HUDEP-2 (cell line): ENCODE measurements at regions not wholly inside any gene's neighbourhood (a gene's known extent, or its start where the extent isn't known, plus 50 kb on each side); places are given as distances from the start of the nearest gene placed in this dataset.

Experiments used
- DNase-seq, 76 experiments: peaks; one replicate each; lab custom pipeline; 2025; ENCODE audit not compliant: unreplicated experiment in 76 of 76; lab: John Stamatoyannopoulos, UW

DNA sequence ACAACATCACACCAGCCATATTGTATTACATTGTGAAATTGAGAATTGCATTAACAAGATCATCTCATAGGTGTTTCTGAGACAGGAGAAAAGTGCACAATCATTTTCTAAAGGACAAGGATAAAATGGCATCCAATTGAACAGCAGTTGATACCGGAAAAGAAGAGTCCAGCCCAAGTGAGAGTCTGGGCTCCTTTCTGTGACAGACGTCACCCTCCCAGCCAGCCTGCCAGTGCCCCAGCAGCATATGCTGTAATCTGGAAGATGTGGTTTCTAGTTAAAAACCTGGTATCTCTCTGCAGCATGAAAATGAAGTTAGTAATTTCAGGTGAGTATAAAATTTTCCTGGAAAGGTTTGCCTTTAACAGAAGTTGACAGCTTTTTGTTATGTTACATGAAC is 1531.7 kb upstream of the PIK3C3 start:
- DNase-seq = no peak

DNA sequence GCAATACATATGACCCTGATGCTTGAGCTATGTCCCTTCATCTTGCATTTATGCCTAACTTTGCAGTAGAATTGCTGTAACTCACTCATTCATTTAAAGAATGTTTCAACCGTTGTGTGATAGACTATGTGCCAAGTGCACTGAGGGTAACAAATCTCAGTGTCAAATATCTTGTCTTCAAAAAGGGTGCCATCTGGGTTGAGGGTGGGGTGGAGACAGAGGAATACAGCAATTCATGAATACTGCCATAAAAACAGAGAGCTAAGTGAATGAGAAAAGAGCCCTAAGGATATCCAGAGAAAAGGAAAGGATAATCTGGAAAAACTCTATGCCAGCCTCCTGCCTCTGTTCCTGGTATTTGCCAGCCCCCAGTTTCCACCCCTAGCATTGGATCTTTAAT is 1534.4 kb upstream of the PIK3C3 start:
- DNase-seq = no peak

DNA sequence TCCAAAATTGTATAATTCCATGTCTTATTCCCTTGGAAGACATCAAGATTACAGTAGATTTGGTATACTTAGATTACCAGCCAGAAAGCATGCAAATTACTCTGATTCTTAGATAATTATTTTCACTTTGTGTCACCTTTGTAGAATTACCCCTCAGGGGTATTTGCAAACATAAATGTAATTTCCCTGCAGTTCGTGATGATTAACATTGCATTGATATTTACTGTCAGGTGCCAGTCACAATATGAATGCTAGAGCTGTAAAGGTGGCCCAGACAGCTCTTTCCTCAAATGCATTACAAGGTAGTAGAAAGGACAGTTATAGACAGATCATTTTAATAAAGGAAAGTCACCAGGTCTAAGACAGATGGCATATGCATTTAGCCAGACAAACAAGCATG is 1537.5 kb upstream of the PIK3C3 start:
- no peak for DNase-seq

DNA sequence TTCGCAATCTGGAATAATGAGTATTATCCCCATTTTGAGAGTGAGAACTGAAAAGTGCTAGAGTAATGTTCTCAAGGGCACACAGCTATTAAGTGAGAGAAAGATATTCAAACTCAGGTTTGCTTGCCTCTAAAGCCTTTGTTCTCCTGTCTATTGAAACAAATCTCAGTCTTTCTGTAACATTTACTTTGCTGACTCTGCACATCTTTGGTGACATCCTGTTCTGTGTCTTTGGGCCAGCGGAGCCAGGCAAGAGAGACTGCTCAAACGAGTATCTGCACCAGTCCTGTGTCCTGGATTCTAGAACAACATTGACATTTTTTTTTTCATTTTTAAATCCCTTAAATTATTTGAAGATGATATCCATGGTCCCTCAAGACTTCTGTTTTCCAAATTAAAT is 1539.2 kb upstream of the PIK3C3 start:
- no peak for DNase-seq

DNA sequence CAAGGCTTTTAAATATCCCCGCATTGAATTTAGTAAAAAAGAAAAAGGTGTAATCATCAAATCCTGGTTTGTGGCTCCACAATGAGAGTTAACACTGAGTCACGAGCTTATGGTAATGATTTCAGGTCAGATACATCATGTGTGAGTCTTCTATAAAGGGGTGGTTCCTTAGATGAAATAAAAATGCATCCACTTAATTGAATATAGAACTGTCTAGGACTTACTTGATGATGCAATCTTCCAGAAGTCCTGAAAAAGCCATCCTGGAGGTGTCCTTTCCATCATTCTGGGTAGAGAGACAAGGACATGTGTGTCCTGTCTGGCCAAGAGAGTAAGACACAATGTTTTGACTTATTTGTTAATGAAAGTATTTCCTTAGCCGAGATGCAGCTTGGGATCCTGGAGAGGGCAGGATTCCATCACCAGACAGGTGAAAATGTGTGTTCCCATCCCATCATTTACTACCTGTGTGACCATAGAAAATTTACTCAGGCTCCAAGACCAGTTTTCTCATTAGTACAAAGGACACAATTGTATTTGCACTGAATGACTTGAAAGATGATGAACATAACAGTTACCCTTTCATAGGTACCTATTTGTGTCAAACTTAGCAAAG is 1539.8 kb upstream of the PIK3C3 start:
- no peak for DNase-seq

DNA sequence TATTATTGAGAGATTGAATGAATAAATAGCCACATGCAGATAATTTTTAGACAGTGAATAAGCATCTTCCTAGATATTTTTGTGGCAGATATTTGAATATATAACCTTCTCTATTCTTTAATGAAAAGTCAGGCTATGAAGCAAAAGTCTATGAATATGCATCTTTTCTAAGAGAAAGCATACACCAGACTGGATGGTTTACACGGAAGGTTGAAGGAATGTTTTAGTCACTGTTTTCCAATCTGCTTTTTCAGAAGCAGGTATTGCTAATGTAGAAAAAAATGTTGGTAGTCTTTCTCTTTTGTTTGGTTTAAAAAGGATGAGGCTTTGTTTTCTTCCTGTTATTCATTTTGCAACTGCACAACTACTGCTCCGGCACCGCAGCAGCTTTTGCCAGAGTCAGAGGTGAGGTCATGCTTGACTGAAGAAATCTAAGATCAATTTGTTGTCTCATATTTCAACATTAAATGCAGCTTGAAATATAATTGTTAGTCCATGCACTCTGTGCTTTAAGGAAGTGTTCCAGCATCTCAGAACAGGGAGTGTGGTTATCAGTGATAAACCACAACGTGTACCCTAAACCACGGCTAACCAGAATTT is 1540.8 kb upstream of the PIK3C3 start:
- no peak for DNase-seq

DNA sequence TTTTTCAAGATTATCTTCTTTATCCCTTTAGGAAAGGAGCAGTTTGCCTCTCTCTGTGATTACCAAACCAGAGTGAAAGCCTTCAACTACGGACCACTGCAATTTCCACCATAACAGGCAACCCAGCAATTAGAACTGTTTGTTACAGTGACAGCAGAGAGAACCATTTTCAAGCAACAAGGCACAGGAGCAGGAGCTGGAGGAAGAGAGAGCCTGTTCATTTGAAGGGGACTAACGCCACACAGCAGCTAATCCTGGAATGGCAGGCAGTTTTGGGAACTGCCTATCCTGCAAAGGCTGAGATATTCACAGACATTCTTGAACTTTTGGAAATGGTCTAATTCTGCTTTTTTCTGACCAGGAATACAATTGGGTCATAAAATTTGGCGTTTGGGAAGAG is 1541.9 kb upstream of the PIK3C3 start:
- no peak for DNase-seq

DNA sequence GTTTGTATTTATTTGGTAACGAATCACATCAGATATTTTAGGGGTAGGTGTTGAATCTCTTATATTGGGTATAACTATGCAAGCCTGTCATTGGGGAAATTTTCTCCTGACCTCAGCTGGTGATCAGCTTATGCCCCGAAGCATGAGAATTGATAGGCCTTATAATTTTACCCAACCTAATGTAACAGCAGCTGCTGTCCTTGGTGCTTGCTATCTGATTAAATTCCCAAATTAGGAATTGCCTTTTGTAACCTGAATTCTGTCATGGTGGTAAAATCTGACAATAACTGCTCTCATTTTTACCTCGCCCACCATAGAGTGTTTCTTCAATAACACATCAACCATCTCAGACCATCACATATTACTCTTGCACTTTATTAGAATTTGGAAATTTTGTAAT is 1542.6 kb upstream of the PIK3C3 start:
- no peak for DNase-seq

DNA sequence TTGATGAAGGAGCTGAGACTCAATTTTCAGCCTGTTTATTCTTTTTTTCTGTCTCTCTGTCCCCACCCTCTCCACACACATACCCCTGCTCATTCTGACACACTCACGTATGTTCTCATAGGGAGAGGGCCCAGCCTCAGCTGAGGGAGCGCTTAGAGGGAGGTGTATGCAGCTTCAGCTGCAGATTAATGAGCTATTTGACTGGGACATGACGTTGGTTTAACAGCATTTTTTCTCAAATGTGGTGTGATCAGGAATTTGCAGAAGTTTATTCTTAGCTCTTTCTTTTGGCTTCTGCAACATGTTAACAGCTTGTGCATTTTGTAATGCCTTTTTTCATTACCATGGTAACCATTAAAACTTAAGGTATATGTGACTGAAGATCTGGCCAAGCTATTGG is 1547.1 kb upstream of the PIK3C3 start:
- no peak for DNase-seq

DNA sequence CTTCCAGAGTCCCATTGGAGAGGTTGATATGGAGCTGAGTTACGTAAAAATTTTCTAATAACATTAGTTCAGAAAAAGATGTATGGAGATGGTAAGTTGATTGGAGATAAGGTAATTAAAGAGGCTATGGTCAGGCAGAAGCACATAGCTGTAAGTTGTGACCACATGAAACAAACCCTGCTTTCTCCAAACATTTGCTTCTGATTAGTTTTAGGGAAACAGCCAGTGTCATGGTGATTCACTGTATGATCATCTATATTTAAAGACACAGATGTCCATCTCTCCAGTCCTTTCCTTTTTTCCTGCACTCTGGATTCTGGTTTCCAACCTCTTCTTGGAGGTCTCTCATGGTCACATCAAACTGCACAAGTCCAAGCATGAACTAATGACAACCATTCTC is 1550.8 kb upstream of the PIK3C3 start:
- no peak for DNase-seq

DNA sequence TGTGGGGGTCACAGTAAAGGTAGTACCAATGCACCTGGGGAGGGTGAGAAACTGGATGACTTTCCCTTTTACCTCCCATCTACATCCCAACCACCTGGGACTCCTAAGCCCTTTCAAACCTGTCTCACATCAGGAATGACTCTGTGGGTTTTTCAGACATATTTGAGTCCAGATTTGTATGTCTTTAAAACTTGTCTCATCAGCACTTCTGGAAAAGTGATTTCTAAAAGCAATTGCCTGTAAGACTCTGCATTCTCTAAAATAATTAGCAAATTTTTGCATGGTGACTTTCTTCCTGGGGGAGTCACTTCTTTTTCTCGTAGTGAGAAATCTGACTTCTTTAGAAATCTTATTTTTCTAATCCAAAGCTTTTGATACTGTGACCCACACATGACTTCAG is 1553.0 kb upstream of the PIK3C3 start:
- DNase-seq = no peak

DNA sequence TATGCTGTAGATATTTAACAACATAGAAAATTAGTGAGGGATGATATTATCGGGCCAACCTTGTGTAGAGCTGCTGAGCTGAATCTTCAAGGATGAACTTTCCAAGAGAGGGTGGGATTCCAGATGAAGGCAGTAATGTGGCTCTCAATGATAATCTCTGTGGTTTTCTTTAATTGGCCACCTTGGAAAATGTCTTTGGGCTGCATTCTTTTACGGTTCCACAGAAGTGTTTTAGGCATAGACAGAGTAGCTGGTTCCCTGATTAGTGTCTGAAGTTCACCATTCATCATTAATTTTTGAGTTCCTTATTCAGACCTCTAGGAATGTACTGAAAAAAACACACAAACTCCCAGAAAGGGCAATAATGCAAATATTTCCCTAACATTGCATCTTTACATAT is 1566.9 kb upstream of the PIK3C3 start:
- DNase-seq = no peak

DNA sequence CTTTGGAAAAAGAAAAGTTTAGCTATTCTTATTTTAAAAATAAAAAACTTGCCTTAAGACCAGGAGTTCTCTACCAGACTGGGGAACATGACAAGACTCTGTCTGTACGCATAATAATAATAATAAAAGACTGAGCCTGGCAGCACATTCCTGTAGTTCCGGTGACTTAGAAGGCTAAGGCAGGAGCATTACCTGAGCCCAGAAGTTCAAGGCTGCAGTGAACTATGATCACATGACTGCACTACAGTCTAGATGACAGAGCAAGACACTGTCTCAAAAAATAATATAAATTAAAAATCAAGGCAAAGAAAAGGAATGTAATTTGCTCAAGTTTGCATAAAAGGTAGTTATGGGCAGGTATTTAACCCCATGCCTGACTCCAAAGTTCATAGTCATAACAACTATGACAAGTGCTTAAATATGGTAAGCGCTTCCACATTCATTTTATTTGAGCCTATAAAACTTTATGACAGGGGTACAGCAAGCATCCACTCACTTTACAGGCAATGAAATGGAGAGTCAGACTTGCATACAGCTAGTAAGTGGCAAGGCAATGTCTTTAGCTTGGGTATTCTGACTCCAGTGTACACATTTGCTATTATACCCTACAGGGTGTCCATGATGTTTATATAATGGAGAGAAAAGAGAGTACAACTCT is 1567.8 kb upstream of the PIK3C3 start:
- no peak for DNase-seq

DNA sequence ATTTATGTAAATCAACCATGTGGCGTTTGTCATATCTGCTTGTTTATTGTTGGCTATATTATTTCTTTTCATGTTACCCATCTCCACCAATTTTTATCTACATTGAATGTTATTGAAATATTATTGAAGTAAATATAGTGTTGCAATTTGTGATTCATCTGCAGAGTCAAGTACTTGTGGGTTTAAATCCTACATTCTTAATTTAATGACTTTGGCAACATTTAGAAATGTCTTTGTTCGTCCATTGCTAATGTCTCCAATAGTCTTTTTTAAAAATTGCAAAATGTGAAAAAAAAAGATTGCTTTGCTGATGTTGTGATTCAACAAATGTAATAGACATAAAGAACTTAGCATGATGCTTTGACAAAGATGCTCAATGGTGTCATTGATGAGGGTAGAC is 1572.8 kb upstream of the PIK3C3 start:
- DNase-seq = no peak

DNA sequence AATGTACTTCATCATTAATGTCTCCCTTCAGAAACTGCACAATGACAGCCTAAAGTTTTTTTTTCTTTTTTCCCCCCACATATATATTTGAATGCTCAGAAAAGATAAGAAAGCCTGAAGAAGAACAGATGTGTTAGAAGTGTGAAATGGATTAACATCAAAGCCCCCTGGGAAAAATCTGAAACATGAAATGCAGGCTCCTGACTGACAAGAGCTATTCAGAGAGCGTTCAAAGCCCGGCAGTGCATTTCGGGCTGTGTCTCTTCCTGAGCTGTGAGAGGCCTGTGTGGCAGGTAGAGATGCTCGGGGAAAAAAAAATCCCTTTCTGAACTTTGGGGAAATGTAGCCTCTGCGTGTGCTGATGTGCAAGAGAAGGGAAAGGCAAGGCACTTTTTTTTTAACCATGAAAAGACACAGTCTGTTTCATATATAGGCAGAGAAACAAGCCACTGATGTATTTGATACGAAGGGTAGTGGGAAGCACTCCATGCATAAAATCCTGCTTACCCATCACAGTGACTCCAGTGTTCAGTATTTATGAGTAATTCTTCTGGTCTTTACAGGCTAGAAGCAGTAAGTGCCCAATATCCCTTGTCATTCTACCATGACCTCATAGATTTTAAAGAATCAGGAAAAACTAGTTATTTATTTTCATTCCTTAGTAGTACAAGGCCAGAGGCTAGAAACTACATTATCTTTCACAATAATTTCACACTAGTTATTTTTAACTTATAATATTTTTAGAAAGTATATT is 1574.2 kb upstream of the PIK3C3 start:
- DNase-seq = no peak

DNA sequence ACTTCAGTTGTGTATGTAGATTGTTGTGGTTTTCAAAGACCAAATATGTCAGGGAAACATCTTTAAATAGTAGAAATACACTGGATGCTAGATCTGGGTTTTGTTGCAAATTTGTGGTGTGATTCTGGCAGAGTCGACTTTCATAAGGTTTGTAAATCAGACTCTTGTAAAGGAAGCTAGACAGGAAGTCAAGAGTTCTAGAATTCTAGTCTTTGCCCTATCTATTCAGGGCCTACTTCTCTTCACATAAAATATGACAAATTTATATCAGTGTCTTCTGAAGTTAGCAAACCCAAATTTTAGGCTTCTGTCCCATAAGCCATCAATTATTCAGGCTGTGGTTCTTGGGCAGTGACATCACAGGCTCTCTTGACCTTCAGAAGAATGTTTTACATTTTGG is 1579.2 kb upstream of the PIK3C3 start:
- DNase-seq = no peak

DNA sequence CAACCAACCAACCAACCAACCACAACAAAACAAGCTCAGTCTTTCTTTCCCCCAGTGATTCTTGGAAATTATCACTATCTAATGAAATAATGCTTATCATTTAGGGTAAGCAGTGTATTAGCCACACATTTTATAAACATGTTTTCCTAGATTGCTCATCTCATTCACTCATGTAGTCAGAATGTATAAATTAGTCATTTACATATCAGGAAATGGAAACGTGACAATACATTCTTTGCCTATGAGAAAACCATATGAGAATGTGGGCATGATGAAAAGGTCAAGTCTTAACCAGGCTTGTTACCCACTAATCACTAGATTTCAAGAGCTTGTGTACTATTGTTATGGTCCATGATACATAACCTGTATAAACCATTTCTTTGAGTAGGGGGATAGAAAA is 1583.4 kb upstream of the PIK3C3 start:
- no peak for DNase-seq

DNA sequence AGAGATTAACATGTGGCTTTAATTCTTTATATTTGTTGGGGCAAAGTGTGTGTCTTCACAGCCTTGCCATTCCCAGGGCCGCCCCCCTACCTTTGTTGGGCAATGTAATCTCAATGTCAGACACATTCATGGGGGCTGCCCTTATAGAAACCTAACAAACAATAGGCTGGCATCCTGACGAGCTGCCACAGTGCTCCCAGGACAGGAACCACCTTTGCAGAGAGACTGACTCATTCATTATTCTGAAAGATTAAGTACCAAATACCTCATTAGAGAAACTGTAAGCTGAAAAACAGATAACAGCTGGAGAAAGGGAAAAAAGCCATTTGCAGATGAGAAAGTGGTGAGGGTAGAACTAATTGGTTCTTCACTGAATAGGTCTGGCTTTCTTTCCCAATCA is 1587.5 kb upstream of the PIK3C3 start:
- no peak for DNase-seq

DNA sequence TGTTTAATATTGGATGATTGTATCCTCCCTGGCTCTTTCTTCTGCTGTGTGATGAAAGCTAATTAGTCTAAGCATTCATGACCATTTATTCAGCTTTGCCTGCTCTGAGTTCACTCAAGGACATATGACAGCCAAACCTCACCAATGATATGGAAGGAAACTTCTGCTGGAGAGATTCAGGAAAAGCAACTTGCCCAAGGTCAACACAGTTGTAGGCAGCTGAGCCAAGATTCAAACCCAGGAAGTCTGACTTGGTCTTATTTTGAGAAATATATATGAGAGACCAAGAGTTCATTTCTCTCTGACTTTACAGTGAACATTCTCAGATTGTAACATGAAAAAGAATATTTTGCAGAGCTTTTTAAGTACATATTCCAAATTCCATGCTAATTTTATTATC is 1588.5 kb upstream of the PIK3C3 start:
- no peak for DNase-seq

DNA sequence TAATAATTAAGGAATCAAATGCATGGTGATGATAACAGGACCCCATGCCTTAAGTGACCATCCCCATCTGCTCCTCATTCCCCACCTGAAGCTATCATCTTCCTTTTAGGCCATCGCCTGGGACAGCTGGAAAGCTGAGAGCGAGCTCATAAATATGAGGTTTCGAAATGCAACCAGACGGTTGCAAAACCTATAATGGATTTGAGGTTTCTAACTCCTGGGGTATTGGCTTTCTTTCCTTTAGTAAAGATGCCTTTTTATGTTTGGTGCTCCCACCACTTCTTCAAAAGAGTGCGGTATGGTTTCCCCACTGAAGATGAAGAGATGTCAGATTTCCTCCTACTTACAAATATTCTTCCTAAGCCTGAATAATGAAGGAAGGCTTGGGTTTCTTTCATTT is 1589.5 kb upstream of the PIK3C3 start:
- DNase-seq = no peak

DNA sequence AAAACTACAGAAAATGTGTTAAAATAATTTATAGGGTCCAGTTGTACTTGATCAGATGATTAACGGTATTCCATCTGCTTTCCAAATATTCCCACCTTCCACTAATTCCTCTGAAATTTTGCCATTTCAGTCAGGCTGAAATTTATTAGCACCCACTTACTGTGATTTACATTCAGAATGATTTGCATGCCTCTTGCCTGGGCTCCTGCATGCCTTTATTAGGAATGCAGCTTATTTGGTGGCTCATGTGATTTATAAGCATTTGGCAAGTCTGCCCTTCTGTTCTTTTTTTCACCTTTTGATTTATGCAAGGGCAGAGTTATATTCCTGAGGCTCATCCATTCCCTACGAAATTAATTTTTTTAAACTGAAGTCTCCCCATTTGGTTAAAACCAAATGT is 1594.5 kb upstream of the PIK3C3 start:
- DNase-seq = no peak

DNA sequence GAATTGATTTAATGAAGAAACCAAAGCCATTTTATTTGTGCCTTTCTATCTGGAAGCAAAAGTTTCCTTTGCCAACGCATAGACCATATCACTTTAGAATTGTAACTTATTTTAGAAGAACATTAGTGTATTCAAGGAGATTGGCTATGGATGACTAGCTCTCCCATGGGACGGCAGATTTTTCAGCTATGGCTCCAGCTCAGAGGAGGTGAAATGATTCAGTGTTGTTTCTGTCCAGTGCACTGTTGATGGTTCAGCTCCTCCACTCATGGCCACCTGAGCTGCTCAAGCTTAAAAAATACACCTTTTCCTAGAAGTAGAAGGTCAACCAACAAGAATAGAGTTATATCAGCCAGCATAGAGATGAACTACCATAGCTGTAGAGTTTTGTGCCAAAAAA is 1597.5 kb upstream of the PIK3C3 start:
- no peak for DNase-seq
